Fibroblast of lung (primary cell): ENCODE measurements at regions not wholly inside any gene's neighbourhood (a gene's known extent, or its start where the extent isn't known, plus 50 kb on each side); places are given as distances from the start of the nearest gene placed in this dataset.
"Not testable (repeated sequence)": the region's sequence is repeated elsewhere in the genome, so short reads cannot be mapped to it uniquely, and the experiment has no call there.

Source experiments
- DNase-seq, 2 donors: peaks; one replicate each; pipeline versions ENCODE4 v3.0.0 to v3.0.0-alpha.2; 2010; ENCODE audit warnings: low read depth in 2 of 2
- H2AFZ ChIP-seq: 2 replicates; pipeline ENCODE4 v1.5.1; 2012; ENCODE audit warnings: low read length, control low read depth, inconsistent platforms
- H3K27ac ChIP-seq: 2 replicates; pipeline ENCODE4 v1.5.1; 2011; ENCODE audit warnings: low read length, control low read depth; ENCODE audit not compliant: insufficient read depth
- H3K27me3 ChIP-seq: 2 replicates; pipeline ENCODE4 v1.5.1; 2011; ENCODE audit warnings: mild to moderate bottlenecking, low read length; ENCODE audit not compliant: control insufficient read depth, insufficient read depth
- H3K36me3 ChIP-seq: 2 replicates; pipeline ENCODE4 v1.5.1; 2011; ENCODE audit warnings: low read length; ENCODE audit not compliant: control insufficient read depth, insufficient read depth
- H3K4me1 ChIP-seq: 2 replicates; pipeline ENCODE4 v1.5.1; 2011; ENCODE audit warnings: low read length; ENCODE audit not compliant: control insufficient read depth, insufficient read depth; ENCODE audit errors: extremely low read depth
- H3K4me2 ChIP-seq: 2 replicates; pipeline ENCODE4 v1.5.1; 2011; ENCODE audit warnings: low read length, control low read depth; ENCODE audit not compliant: insufficient read depth; ENCODE audit errors: extremely low read depth
- H3K4me3 ChIP-seq, 4 experiments: fragments of 200-600 bp in 1 of 4; sonication (generic) in 1 of 4; replicated peaks in 1 of 4; 2 replicates each; pipeline ENCODE4 v1.5.1; 2011 to 2016; ENCODE audit warnings: low read length in 4 of 4, low read depth in 3 of 4, mild to moderate bottlenecking in 3 of 4, control low read depth in 2 of 4, inconsistent platforms in 1 of 4, mixed read lengths in 1 of 4; ENCODE audit not compliant: insufficient read depth in 1 of 4; ENCODE audit errors: control extremely low read depth in 1 of 4
- H3K79me2 ChIP-seq: 2 replicates; pipeline ENCODE4 v1.5.1; 2012; ENCODE audit warnings: mild to moderate bottlenecking, low read length, inconsistent platforms; ENCODE audit not compliant: control insufficient read depth, insufficient read depth
- H3K9ac ChIP-seq: 2 replicates; pipeline ENCODE4 v1.5.1; 2011; ENCODE audit warnings: mild to moderate bottlenecking, low read length, control low read depth; ENCODE audit not compliant: insufficient read depth
- H3K9me3 ChIP-seq: 2 replicates; pipeline ENCODE4 v1.5.1; 2012; ENCODE audit warnings: low read depth, low read length; ENCODE audit not compliant: control insufficient read depth, insufficient read depth
- H4K20me1 ChIP-seq: 2 replicates; pipeline ENCODE4 v1.5.1; 2011; ENCODE audit warnings: low read length; ENCODE audit not compliant: control insufficient read depth, insufficient read depth; ENCODE audit errors: extremely low read depth

- not testable (repeated sequence) for H3K79me2 ChIP-seq, H3K27ac ChIP-seq, H3K9me3 ChIP-seq, H3K4me2 ChIP-seq, DNase-seq, H3K4me1 ChIP-seq, H2AFZ ChIP-seq, H4K20me1 ChIP-seq, H3K27me3 ChIP-seq, H3K4me3 ChIP-seq, H3K9ac ChIP-seq, H3K36me3 ChIP-seq
Observed at GRCh38 chr1:120608314-120609014, 115.3 kb upstream of the NBPF26 start.

- not testable (repeated sequence) for DNase-seq, H3K36me3 ChIP-seq, H4K20me1 ChIP-seq, H3K27ac ChIP-seq, H3K4me2 ChIP-seq, H3K4me3 ChIP-seq, H3K27me3 ChIP-seq, H3K4me1 ChIP-seq, H3K9me3 ChIP-seq, H2AFZ ChIP-seq, H3K9ac ChIP-seq, H3K79me2 ChIP-seq
Observed at GRCh38 chr1:120609015-120609573, 114.7 kb upstream of the NBPF26 start.

DNA sequence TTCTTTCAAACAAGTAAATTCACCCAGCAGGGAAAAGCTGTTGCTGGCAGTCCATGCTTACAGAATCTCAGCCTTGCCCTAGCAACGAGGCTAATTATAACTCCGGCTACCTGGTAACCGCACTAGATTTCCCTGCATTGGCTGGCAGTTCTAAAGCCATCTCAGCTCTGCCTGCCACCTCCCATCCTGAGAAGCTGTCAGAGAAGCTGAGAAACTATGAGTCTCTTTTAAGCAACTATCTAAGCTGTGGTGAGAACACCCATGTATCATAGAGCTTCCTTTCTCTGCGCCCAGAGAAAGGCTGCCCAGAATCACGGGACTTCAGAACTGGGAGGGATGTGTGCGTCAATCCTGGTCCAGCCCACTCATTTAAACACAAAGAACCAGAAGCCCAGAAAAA, 113.9 kb upstream of the NBPF26 start:
- not testable (repeated sequence) for H3K4me3 ChIP-seq, H3K27ac ChIP-seq, DNase-seq, H3K4me1 ChIP-seq, H3K9me3 ChIP-seq, H3K36me3 ChIP-seq, H3K27me3 ChIP-seq, H3K79me2 ChIP-seq, H4K20me1 ChIP-seq, H2AFZ ChIP-seq, H3K9ac ChIP-seq, H3K4me2 ChIP-seq

- not testable (repeated sequence) for H3K27ac ChIP-seq, H3K9me3 ChIP-seq, H3K36me3 ChIP-seq, H3K4me2 ChIP-seq, H3K4me1 ChIP-seq, H3K4me3 ChIP-seq, H3K79me2 ChIP-seq, H2AFZ ChIP-seq, H3K27me3 ChIP-seq, H4K20me1 ChIP-seq, H3K9ac ChIP-seq, DNase-seq
Observed at GRCh38 chr1:120614931-120615639, 108.7 kb upstream of the NBPF26 start.

GRCh38 chr1:120617493-120617892, 106.3 kb upstream of the NBPF26 start:
- H3K4me1 ChIP-seq, H3K27ac ChIP-seq, H3K27me3 ChIP-seq, H3K79me2 ChIP-seq, H3K4me2 ChIP-seq, H3K4me3 ChIP-seq, DNase-seq, H4K20me1 ChIP-seq, H2AFZ ChIP-seq, H3K36me3 ChIP-seq, H3K9ac ChIP-seq, H3K9me3 ChIP-seq: not testable (repeated sequence)

DNA sequence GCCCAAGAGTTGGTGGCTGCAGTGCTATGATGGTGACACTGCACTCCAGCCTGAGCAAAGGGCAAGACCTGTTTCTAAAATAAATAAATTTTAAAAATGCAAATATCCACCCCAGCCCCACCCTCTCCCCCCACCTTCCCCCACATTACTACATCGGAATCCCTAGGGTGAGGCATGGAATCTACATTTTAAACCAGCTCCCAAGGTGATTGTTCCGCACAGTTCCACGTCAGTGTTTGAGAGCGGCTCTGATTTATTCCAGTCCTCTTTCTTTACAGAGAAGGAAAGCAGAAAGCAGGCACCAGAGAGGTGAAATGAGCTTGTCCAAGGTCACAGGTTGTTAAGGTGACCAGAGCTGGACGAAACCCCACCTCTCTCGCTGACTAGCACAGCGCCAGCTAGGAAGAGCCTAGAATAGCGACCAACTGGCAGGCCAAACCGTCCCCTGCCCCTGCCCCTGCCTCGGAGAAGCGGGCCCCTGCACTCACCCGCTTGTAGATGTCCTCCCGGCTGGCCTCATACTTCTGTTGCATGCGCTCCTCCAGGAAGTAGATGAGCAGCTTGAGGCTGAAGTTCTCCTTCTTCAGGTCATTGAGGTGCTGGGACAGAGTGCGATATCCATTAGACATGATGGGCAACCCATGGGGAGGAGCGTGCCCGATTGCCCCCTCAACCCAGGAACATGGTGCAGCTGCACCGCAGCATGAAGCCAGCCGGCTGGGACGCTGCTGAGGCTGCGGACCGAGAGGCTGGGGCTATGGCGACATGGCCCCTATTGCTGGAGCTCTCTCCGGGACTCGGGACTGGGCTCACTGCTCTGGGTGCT, 103.7 kb upstream of the NBPF26 start:
- DNase-seq, H3K4me1 ChIP-seq, H3K79me2 ChIP-seq, H2AFZ ChIP-seq, H4K20me1 ChIP-seq, H3K36me3 ChIP-seq, H3K9ac ChIP-seq, H3K4me3 ChIP-seq, H3K27me3 ChIP-seq, H3K27ac ChIP-seq, H3K9me3 ChIP-seq, H3K4me2 ChIP-seq: not testable (repeated sequence)
